Activated CD4-positive, alpha-beta T cell treated with anti-CD3 and anti-CD28 coated beads for 36 hours (primary cell): ENCODE measurements at regions not wholly inside any gene's neighbourhood (a gene's known extent, or its start where the extent isn't known, plus 50 kb on each side); places are given as distances from the start of the nearest gene placed in this dataset.

Source experiments
- ATAC-seq: fragments of 200-7000 bp; cut with Tn5 transposase; one replicate; pipeline ENCODE4 v1.10.0; 2021; ENCODE audit warnings: mild to moderate bottlenecking, moderate library complexity
- CTCF ChIA-PET: fragments of 350-600 bp; sonication (Branson Sonifier 250); formaldehyde crosslinking; loops from one replicate; lab custom pipeline; 2021; ENCODE audit warnings: antibody characterized with exemption; lab: Charles Lee
- POLR2A ChIA-PET: fragments of 350-600 bp; sonication (Branson Sonifier 250); formaldehyde crosslinking; loops from one replicate; lab custom pipeline; 2021; ENCODE audit warnings: antibody characterized with exemption, inconsistent platforms; lab: Charles Lee
- DNase-seq: peaks from one replicate; pipeline ENCODE4 v3.0.0-alpha.2; 2020
- H3K27ac Mint-ChIP-seq: one replicate; pipeline ENCODE4 v1.8.0; 2021; ENCODE audit warnings: mixed read lengths
- H3K27me3 Mint-ChIP-seq: one replicate; pipeline ENCODE4 v1.8.0; 2021; ENCODE audit warnings: mixed read lengths
- H3K36me3 Mint-ChIP-seq: one replicate; pipeline ENCODE4 v1.8.0; 2021; ENCODE audit warnings: low read depth, mixed read lengths
- H3K4me1 Mint-ChIP-seq: one replicate; pipeline ENCODE4 v1.8.0; 2021; ENCODE audit warnings: mixed read lengths
- H3K4me3 Mint-ChIP-seq: one replicate; pipeline ENCODE4 v1.8.0; 2021; ENCODE audit warnings: mild to moderate bottlenecking, moderate library complexity, mixed read lengths
- H3K9me3 Mint-ChIP-seq: one replicate; pipeline ENCODE4 v1.8.0; 2021; ENCODE audit warnings: low read depth, mixed read lengths
- intact Hi-C, 2 experiments: fragments of 100-400 bp; cut with DNase I in 1 of 2; cut with micrococcal nuclease in 1 of 2; formaldehyde crosslinking; loops; one replicate each; pipeline versions ENCODE4 v1.14.2 to v1.15.1; 2022 to 2024; cut with DNase I, micrococcal nuclease

GRCh38 chr18:47758000-47758399 lies 172.5 kb downstream of the SMAD2 start:
- no peak overlapping the region for H3K27ac Mint-ChIP-seq
- CTCF ChIA-PET, result interaction anchor here (1.4 to 3.5 kb wide), 2 partner anchors 13 to 543 kb away, joined by 3 to 14 read pairs; no protein-coding TSS in a partner anchor
- no peak for DNase-seq
- intact Hi-C loops, result no loop called here
- H3K27me3 Mint-ChIP-seq, result peaks cover 29% of the 10 kb centered on the region
- no peak for ATAC-seq
- peaks cover 2% of the 10 kb centered on the region for H3K9me3 Mint-ChIP-seq
- no peak overlapping the region for H3K4me3 Mint-ChIP-seq
- POLR2A ChIA-PET, result no interaction called here
- H3K4me1 Mint-ChIP-seq, result no peaks in the 10 kb centered on the region
- peaks cover 2% of the 10 kb centered on the region for H3K36me3 Mint-ChIP-seq

GRCh38 chr18:47756364-47757016 lies 174.0 kb downstream of the SMAD2 start:
- peak; percentile 42 for ATAC-seq
- Mint-ChIP-seq H3K4me1 (no peaks in the 10 kb centered on the region), H3K9me3 (peaks cover 2% of the 10 kb centered on the region), H3K4me3 (no peak overlapping the region), H3K27me3 (peaks cover 27% of the 10 kb centered on the region), H3K36me3 (peaks cover 2% of the 10 kb centered on the region), H3K27ac (no peak overlapping the region)
- POLR2A ChIA-PET, result no interaction called here
- peak; percentile 76 for DNase-seq
- intact Hi-C loops, result no loop called here
- CTCF ChIA-PET, result interaction anchor here (0.6 to 3.5 kb wide), 6 partner anchors 12 to 556 kb away, joined by 3 to 14 read pairs (median 3); no protein-coding TSS in a partner anchor

DNA sequence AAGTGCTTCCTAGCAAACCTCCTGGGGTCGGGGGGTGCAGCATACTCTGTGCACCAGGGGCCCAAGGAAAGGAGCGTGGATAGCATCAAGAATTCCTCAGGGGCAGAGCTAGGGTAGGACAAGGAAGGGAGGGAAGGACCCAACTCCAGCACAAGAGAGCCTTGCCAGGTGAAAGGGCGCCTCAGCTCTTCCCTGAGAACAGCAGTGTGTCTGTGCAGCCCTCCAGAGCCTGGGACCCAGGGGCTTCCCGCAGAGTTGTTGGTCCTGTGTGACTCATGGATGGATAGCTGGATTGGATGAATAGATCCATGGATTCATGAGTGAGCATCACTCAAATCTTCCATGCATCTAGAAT lies 175.4 kb downstream of the SMAD2 start:
- CTCF ChIA-PET, result interaction anchor here (0.6 to 3.5 kb wide), 13 partner anchors 10 to 540 kb away, joined by 3 to 14 read pairs (median 4); no protein-coding TSS in a partner anchor
- POLR2A ChIA-PET, result no interaction called here
- H3K27ac Mint-ChIP-seq, result no peak overlapping the region
- H3K9me3 Mint-ChIP-seq, result peaks cover 2% of the 10 kb centered on the region
- no peak for DNase-seq
- ATAC-seq, result no peak
- intact Hi-C loops, result no loop called here
- H3K4me1 Mint-ChIP-seq, result no peaks in the 10 kb centered on the region
- H3K36me3 Mint-ChIP-seq, result peaks cover 2% of the 10 kb centered on the region
- peaks cover 21% of the 10 kb centered on the region for H3K27me3 Mint-ChIP-seq
- H3K4me3 Mint-ChIP-seq, result no peak overlapping the region

DNA sequence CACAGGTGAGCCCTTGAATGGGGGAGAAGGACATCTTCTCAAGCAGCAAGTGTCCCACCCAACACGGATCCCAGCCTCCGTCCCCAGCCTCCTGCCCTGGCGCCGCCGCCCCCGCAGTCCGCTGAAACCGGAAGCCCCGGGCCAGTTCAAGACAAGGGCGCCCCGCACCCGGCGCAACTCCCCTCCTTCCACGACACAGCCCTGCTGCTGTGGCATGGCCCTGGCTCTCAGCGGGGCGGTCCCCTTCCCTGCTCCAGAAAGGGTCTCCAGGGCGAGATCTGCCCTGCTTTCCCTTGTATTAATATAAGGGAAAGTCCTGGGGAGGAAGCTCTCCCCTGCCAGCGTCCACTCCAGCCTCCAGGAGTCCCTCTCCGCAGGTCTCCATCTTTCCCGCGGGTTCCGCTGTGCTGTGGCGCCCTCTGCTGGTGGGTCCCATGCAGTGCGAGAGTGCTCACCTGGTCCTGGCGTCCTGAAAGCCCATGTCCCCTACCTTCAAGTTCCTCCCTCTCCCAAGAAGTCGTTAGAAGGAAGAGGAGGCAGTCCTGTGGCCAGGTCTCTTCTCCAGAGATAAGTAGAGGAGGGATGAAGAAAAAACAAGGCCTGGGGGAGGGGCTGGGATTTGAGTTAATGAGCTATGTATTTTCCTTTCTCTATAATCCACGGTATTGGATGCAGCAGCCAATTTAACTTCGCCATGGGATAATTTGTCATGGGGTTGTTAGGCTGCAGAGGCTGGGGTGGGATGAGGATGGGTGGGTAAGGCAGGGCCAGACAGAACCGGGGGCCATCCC lies 176.0 kb downstream of the SMAD2 start:
- Mint-ChIP-seq H3K27ac (no peak overlapping the region), H3K4me3 (no peak overlapping the region), H3K36me3 (peaks cover 2% of the 10 kb centered on the region), H3K27me3 (peaks cover 17% of the 10 kb centered on the region), H3K9me3 (peaks cover 2% of the 10 kb centered on the region), H3K4me1 (no peaks in the 10 kb centered on the region)
- CTCF ChIA-PET, result interaction anchor here (0.6 to 3.5 kb wide), 13 partner anchors 10 to 540 kb away, joined by 3 to 14 read pairs (median 4); no protein-coding TSS in a partner anchor
- intact Hi-C loops, result no loop called here
- DNase-seq (peak; percentile 80), ATAC-seq (peak; percentile 42)
- POLR2A ChIA-PET, result no interaction called here

GRCh38 chr18:47752796-47753645 lies 177.4 kb downstream of the SMAD2 start:
- ATAC-seq (no peak), DNase-seq (no peak)
- Mint-ChIP-seq H3K27me3 (peaks cover 13% of the 10 kb centered on the region), H3K36me3 (no peaks in the 10 kb centered on the region), H3K27ac (no peak overlapping the region), H3K4me1 (no peaks in the 10 kb centered on the region), H3K4me3 (no peak overlapping the region), H3K9me3 (no peaks in the 10 kb centered on the region)
- ChIA-PET CTCF (interaction anchor here (0.7 to 1.0 kb wide), 3 partner anchors 324 to 549 kb away, joined by 3 read pairs; no protein-coding TSS in a partner anchor), POLR2A (no interaction called here)
- intact Hi-C loops, result no loop called here

GRCh38 chr18:47750889-47751423 lies 179.5 kb downstream of the SMAD2 start:
- Mint-ChIP-seq H3K36me3 (no peaks in the 10 kb centered on the region), H3K4me1 (no peaks in the 10 kb centered on the region), H3K27ac (no peak overlapping the region), H3K27me3 (peaks cover 8% of the 10 kb centered on the region), H3K9me3 (no peaks in the 10 kb centered on the region), H3K4me3 (no peak overlapping the region)
- DNase-seq, result no peak
- ChIA-PET POLR2A (interaction anchor here (0.5 kb wide), 1 partner anchor 654 kb away, joined by 3 read pairs; no protein-coding TSS in a partner anchor), CTCF (interaction anchor here (0.6 to 2.0 kb wide), 6 partner anchors 9 to 702 kb away, joined by 3 to 11 read pairs (median 4); no protein-coding TSS in a partner anchor)
- no peak for ATAC-seq
- intact Hi-C loops, result no loop called here

DNA sequence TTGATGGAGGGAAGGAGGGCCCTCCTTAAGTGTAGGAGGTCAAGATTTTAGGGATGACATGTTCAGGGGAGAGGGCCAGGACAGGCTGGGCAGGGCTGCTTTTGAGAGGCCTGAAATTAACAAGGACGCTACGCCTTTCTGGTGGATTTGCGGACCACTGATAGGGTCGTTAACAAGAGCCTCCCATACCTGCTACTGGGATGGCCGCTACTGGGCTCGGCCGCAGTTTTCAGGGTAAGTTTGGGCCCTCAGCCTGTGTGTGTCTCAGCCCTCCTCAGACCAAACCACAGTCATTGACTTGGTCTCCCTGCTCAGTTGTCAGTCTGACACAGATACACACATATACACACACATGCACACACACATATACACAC lies 180.9 kb downstream of the SMAD2 start:
- POLR2A ChIA-PET, result no interaction called here
- DNase-seq (no peak), ATAC-seq (peak; percentile 6)
- H3K9me3 Mint-ChIP-seq, result no peaks in the 10 kb centered on the region
- no peak overlapping the region for H3K27ac Mint-ChIP-seq
- H3K36me3 Mint-ChIP-seq, result no peaks in the 10 kb centered on the region
- no peak overlapping the region for H3K4me3 Mint-ChIP-seq
- intact Hi-C loops, result loop anchor here (1.0 to 5.0 kb wide), 8 partner anchors 153 to 699 kb away; no protein-coding TSS in a partner anchor
- CTCF ChIA-PET, result interaction anchor here (0.9 to 2.3 kb wide), 16 partner anchors 9 to 649 kb away, joined by 3 to 23 read pairs (median 4); no protein-coding TSS in a partner anchor
- H3K27me3 Mint-ChIP-seq, result peaks cover 5% of the 10 kb centered on the region
- H3K4me1 Mint-ChIP-seq, result no peaks in the 10 kb centered on the region

GRCh38 chr18:47748847-47749599 lies 181.4 kb downstream of the SMAD2 start:
- ATAC-seq (peak; percentile 97), DNase-seq (peak; percentile 91)
- ChIA-PET POLR2A (no interaction called here), CTCF (interaction anchor here (0.6 to 2.3 kb wide), 36 partner anchors 8 to 1255 kb away, joined by 3 to 23 read pairs (median 3); no protein-coding TSS in a partner anchor)
- peak overlapping the region; percentile 10 for H3K4me3 Mint-ChIP-seq
- H3K36me3 Mint-ChIP-seq, result no peaks in the 10 kb centered on the region
- H3K27ac Mint-ChIP-seq, result no peak overlapping the region
- no peaks in the 10 kb centered on the region for H3K9me3 Mint-ChIP-seq
- peaks cover 3% of the 10 kb centered on the region for H3K27me3 Mint-ChIP-seq
- no peaks in the 10 kb centered on the region for H3K4me1 Mint-ChIP-seq
- intact Hi-C loops, result loop anchor here (1.0 to 5.0 kb wide), 8 partner anchors 153 to 699 kb away; no protein-coding TSS in a partner anchor

DNA sequence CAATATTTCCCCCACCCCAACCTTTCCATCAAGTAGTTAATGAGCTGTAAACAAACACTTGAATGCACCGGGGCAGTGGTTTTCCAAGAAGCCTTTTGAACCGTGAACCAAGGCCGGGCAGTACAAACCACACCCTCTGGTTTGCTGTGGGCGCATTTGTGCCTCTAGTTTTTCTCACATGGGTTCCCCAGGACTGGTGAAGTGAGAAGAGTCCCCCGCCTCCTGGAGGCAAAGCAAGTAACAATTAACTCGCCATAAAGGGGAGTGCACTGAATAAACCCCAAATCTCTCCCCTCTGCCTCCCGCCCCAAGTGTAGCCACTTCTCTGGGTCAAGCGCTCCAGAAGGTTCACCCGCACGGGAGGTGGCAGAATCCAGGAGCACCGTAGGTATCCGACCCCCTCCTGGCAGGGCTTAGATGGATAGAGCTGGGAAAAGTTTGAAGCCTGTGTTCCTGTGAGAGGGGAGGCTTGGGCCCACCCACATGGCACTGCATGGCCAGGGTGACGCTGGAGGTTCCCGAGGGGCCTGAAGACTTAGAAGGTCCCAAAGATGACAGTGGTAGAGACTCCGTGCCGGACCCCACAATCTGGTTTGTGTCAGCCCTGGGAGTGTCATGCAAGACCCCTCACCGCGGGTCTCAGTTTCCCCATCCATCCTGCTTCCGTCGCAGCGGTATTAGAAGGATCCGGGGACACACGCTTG lies 182.2 kb downstream of the SMAD2 start:
- Mint-ChIP-seq H3K27ac (no peak overlapping the region), H3K27me3 (peaks cover 3% of the 10 kb centered on the region), H3K4me1 (no peaks in the 10 kb centered on the region), H3K4me3 (no peak overlapping the region), H3K36me3 (no peaks in the 10 kb centered on the region), H3K9me3 (no peaks in the 10 kb centered on the region)
- DNase-seq, result no peak
- intact Hi-C loops, result loop anchor here (2.0 to 5.0 kb wide), 3 partner anchors 351 to 697 kb away; no protein-coding TSS in a partner anchor
- no peak for ATAC-seq
- POLR2A ChIA-PET, result no interaction called here
- CTCF ChIA-PET, result interaction anchor here (0.6 to 2.3 kb wide), 40 partner anchors 7 to 1254 kb away, joined by 3 to 23 read pairs (median 3); no protein-coding TSS in a partner anchor
